ENCODE measurements at regions not wholly inside any gene's neighbourhood (a gene's known extent, or its start where the extent isn't known, plus 50 kb on each side); places are given as distances from the start of the nearest gene placed in this dataset.

DNA sequence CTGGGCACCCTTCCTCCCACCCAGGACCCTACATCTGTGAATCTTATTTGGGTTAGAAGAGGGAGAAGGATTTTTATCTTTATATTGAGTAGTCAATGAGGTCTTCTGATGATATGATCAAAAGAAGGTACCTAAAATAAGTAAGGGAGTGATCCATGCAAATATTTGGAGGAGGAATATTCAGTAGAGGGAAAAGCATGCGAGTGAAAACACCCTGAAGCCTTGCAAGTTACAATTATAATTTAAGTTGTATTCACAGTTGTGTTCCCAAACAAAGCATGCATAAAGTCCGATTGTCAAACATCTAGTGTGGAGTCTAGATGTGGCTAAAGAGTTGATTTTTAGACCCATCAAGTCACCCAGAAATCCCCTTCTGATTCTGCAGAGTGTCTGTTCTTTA lies 530.2 kb upstream of the ZEB2 start (continued):
- TF ChIP-seq, protein P1, sequence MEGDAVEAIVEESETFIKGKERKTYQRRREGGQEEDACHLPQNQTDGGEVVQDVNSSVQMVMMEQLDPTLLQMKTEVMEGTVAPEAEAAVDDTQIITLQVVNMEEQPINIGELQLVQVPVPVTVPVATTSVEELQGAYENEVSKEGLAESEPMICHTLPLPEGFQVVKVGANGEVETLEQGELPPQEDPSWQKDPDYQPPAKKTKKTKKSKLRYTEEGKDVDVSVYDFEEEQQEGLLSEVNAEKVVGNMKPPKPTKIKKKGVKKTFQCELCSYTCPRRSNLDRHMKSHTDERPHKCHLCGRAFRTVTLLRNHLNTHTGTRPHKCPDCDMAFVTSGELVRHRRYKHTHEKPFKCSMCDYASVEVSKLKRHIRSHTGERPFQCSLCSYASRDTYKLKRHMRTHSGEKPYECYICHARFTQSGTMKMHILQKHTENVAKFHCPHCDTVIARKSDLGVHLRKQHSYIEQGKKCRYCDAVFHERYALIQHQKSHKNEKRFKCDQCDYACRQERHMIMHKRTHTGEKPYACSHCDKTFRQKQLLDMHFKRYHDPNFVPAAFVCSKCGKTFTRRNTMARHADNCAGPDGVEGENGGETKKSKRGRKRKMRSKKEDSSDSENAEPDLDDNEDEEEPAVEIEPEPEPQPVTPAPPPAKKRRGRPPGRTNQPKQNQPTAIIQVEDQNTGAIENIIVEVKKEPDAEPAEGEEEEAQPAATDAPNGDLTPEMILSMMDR (conservative IDR thresholded peaks at IDR 0.05; ENCODE audit: low read depth in 2 of 2): no peak
- no peak for TF ChIP-seq STAT1 (IDR thresholded peaks at IDR 0.05; ENCODE audit: unreplicated experiment)

DNA sequence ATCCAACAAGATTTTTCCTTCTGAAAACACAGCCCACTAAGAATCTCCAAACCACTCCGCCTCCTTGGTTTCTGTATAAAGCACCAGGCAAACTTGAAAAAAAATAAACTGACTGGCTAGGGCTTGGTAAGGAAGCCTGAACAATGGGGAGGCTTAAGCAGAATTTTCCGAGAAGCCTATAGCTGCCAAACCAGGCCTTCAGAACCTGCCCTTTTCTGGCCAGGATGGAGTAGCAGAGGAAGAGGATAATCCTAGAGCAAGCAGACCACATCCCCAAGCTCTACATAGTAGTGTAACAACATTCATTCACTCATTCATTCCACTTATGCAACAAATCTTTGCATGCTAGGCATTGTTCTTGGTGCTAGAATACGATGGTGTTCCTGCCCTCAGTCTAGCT lies 529.6 kb upstream of the ZEB2 start:
- Histone ChIP-seq H3K4me1 (ENCODE audit: insufficient read depth) (no peaks in the 10 kb centered on the region), H4K20me1 (replicated peaks; ENCODE audit: insufficient read depth) (no peaks in the 10 kb centered on the region), H2AFZ (no peak overlapping the region), H3K36me3 (ENCODE audit: insufficient read depth) (no peaks in the 10 kb centered on the region; the same call in 1 of the 2 replicates), H3K9me2 (ENCODE audit: insufficient read depth) (no peaks in the 10 kb centered on the region), H3K4me2 (no peak overlapping the region), H3K27ac (ENCODE audit: low read depth) (no peak overlapping the region), H3K4me3 (no peak overlapping the region), H3F3A (replicated peaks; ENCODE audit: low read depth) (no peaks in the 10 kb centered on the region), H3K27me3 (ENCODE audit: insufficient read depth) (no peaks in the 10 kb centered on the region), H3K79me2 (replicated peaks; ENCODE audit: insufficient read depth) (no peaks in the 10 kb centered on the region)
- H3K27ac Mint-ChIP-seq: no peak overlapping the region
- no peak for DNase-seq (ENCODE audit: low spot score)
- no peaks in the 10 kb centered on the region for H3K36me3 Mint-ChIP-seq (ENCODE audit: low read depth)
- no peak for ATAC-seq
- no peak overlapping the region for H3K4me3 Mint-ChIP-seq
- no peaks in the 10 kb centered on the region for H3K27me3 Mint-ChIP-seq (ENCODE audit: insufficient read depth, low read depth, poor library complexity)
- peaks cover 3% of the 10 kb centered on the region for H3K4me1 Mint-ChIP-seq
- no peaks in the 10 kb centered on the region for H3K9me3 Mint-ChIP-seq
- TF ChIP-seq NANOG (IDR thresholded peaks at IDR 0.05; ENCODE audit: borderline replicate concordance) (no peak), JUNB (IDR thresholded peaks at IDR 0.05; ENCODE audit: unreplicated experiment) (no peak), STAT1 (IDR thresholded peaks at IDR 0.05; ENCODE audit: unreplicated experiment) (no peak), ZNF114 (CRISPR knock-in tag; IDR thresholded peaks at IDR 0.05) (no peak), CREB1 (CRISPR knock-in tag; IDR thresholded peaks at IDR 0.05; ENCODE audit: low read depth) (no peak), EZH2phosphoT487 (IDR thresholded peaks at IDR 0.05; ENCODE audit: unreplicated experiment) (no peak), EZH2 (IDR thresholded peaks at IDR 0.05; ENCODE audit: low read depth, unreplicated experiment) (no peak), POLR2AphosphoS5 (IDR thresholded peaks at IDR 0.05; ENCODE audit: low read depth) (no peak), ZNF331 (CRISPR knock-in tag; IDR thresholded peaks at IDR 0.05; ENCODE audit: low read depth) (no peak)
- TF ChIP-seq, protein P2, sequence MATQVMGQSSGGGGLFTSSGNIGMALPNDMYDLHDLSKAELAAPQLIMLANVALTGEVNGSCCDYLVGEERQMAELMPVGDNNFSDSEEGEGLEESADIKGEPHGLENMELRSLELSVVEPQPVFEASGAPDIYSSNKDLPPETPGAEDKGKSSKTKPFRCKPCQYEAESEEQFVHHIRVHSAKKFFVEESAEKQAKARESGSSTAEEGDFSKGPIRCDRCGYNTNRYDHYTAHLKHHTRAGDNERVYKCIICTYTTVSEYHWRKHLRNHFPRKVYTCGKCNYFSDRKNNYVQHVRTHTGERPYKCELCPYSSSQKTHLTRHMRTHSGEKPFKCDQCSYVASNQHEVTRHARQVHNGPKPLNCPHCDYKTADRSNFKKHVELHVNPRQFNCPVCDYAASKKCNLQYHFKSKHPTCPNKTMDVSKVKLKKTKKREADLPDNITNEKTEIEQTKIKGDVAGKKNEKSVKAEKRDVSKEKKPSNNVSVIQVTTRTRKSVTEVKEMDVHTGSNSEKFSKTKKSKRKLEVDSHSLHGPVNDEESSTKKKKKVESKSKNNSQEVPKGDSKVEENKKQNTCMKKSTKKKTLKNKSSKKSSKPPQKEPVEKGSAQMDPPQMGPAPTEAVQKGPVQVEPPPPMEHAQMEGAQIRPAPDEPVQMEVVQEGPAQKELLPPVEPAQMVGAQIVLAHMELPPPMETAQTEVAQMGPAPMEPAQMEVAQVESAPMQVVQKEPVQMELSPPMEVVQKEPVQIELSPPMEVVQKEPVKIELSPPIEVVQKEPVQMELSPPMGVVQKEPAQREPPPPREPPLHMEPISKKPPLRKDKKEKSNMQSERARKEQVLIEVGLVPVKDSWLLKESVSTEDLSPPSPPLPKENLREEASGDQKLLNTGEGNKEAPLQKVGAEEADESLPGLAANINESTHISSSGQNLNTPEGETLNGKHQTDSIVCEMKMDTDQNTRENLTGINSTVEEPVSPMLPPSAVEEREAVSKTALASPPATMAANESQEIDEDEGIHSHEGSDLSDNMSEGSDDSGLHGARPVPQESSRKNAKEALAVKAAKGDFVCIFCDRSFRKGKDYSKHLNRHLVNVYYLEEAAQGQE (IDR thresholded peaks at IDR 0.05; ENCODE audit: unreplicated experiment): no peak
- TF ChIP-seq, protein P1 (conservative IDR thresholded peaks at IDR 0.05; ENCODE audit: low read depth in 2 of 2): no peak
- TF ChIP-seq, protein P3, sequence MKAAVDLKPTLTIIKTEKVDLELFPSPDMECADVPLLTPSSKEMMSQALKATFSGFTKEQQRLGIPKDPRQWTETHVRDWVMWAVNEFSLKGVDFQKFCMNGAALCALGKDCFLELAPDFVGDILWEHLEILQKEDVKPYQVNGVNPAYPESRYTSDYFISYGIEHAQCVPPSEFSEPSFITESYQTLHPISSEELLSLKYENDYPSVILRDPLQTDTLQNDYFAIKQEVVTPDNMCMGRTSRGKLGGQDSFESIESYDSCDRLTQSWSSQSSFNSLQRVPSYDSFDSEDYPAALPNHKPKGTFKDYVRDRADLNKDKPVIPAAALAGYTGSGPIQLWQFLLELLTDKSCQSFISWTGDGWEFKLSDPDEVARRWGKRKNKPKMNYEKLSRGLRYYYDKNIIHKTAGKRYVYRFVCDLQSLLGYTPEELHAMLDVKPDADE (IDR thresholded peaks at IDR 0.05): no peak

Data from GM23338 (cell line).